NCI-H748 (cell line): ENCODE measurements at regions not wholly inside any gene's neighbourhood (a gene's known extent, or its start where the extent isn't known, plus 50 kb on each side); places are given as distances from the start of the nearest gene placed in this dataset.

Source experiments
- DNase-seq: peaks from one replicate; lab custom pipeline; 2025; ENCODE audit not compliant: unreplicated experiment; lab: John Stamatoyannopoulos, UW

- DNase-seq: no peak
Measured at GRCh38 chr2:2635025-2635528, 304.0 kb upstream of the MYT1L start.

GRCh38 chr2:2633017-2633416 is 301.9 kb upstream of the MYT1L start:
- no peak for DNase-seq

- no peak for DNase-seq
Measured at GRCh38 chr2:2623939-2624338, 292.9 kb upstream of the MYT1L start.

- DNase-seq: no peak
Measured at GRCh38 chr2:2621855-2622254, 290.8 kb upstream of the MYT1L start.

GRCh38 chr2:2620604-2621003 is 289.5 kb upstream of the MYT1L start:
- DNase-seq: no peak

GRCh38 chr2:2619995-2620394 is 288.9 kb upstream of the MYT1L start:
- DNase-seq: no peak

GRCh38 chr2:2614452-2614851 is 283.4 kb upstream of the MYT1L start:
- DNase-seq: no peak

GRCh38 chr2:2613279-2614199 is 282.5 kb upstream of the MYT1L start:
- peak; percentile 98 for DNase-seq

- no peak for DNase-seq
Measured at GRCh38 chr2:2610751-2611150, 279.7 kb upstream of the MYT1L start.

- DNase-seq: no peak
Measured at GRCh38 chr2:2600366-2600765, 269.3 kb upstream of the MYT1L start.

GRCh38 chr2:2599441-2599840 is 268.4 kb upstream of the MYT1L start:
- no peak for DNase-seq

- no peak for DNase-seq
Measured at GRCh38 chr2:2597712-2598111, 266.6 kb upstream of the MYT1L start.

- DNase-seq: no peak
Measured at GRCh38 chr2:2591542-2591940, 260.5 kb upstream of the MYT1L start.

GRCh38 chr2:2590841-2591541 is 259.9 kb upstream of the MYT1L start:
- no peak for DNase-seq

GRCh38 chr2:2590141-2590540 is 259.1 kb upstream of the MYT1L start:
- DNase-seq: no peak

GRCh38 chr2:2588777-2589176 is 257.7 kb upstream of the MYT1L start:
- DNase-seq: no peak

GRCh38 chr2:2587354-2587753 is 256.3 kb upstream of the MYT1L start:
- DNase-seq: peak; percentile 34

GRCh38 chr2:2586931-2587330 is 255.9 kb upstream of the MYT1L start:
- DNase-seq: no peak

GRCh38 chr2:2586068-2586776 is 255.1 kb upstream of the MYT1L start:
- DNase-seq: no peak

GRCh38 chr2:2582998-2583545 is 252.0 kb upstream of the MYT1L start:
- no peak for DNase-seq
